ENCODE measurements at regions not wholly inside any gene's neighbourhood (a gene's known extent, or its start where the extent isn't known, plus 50 kb on each side); places are given as distances from the start of the nearest gene placed in this dataset.
"Not testable (repeated sequence)": the region's sequence is repeated elsewhere in the genome, so short reads cannot be mapped to it uniquely, and the experiment has no call there.

DNA sequence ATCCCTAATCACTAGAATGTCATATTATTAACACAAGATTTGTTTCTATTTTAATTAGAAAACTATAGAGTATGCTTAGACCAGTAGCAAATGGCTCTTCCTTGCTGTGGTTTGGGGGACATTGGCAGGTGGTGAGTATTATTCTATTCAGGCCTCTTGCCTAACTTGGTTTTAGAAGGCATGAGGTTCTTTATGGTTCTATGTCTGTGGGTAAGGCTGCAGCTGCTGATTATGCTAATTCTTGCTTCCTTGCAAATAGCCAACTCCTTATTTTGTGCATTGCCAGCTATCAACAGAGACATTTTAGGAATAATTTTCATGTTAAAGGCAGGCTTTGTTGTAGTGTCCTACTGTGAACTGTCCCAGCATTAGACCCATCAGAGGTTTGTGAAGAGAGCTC lies 1344.9 kb downstream of the UQCRFS1 start:
- no peak for DNase-seq (ENCODE audit: low spot score)

GRCh38 chr19:27865927-27866777 lies 1346.8 kb downstream of the UQCRFS1 start:
- no peak for DNase-seq (ENCODE audit: low spot score)

GRCh38 chr19:27861411-27861975 lies 1351.5 kb downstream of the UQCRFS1 start:
- DNase-seq (ENCODE audit: low spot score), result no peak

DNA sequence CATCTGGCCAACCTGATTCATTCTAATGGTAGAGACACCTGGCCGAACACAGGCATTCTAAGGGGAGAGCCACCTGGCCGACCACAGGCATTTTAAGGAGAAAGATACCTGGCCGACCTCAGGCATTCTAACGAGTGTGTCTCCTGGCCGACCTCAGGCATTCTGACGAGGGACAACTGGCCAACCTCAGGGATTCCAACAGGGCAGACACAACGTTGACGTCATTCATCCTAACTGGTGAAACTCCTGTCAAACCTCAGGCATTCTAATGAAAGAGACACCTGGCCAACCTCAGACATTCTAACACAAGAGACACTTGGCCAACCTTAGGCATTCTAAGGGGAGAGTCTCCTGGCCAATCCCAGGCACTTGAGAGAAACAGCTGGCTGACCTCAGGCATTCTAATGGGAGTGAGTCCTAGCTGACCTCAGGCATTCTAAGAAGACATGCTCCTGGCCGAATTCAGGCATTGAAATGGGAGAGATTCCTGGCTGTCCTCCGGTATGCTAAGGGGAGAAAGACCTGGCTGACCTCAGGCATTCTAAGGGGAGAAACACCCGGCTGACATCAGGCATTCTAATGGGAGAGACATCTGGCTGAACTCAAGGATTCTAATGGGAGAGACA lies 1352.5 kb downstream of the UQCRFS1 start:
- no peak for DNase-seq (ENCODE audit: low spot score)

DNA sequence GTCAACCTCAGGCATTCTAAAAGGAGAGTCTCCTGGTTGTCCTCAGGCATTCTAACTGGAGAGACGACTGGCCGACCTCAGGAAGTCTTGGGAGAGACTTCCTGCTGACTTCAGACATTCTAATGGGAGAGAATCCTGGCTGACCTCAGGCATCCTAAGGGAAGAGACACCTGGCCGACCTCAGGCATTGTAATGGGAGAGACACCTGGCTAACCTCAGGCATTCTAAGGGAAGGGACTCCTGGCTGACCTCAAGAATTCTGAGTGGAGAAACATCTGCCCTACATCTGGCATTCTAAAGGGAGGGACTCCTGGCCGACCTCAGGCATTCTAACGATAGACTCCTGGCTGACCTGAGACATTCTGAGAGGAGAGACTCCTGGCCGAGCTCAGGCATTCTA lies 1353.3 kb downstream of the UQCRFS1 start:
- DNase-seq (ENCODE audit: low spot score), result no peak

GRCh38 chr19:27858981-27859581 lies 1353.9 kb downstream of the UQCRFS1 start:
- no peak for DNase-seq (ENCODE audit: low spot score)

GRCh38 chr19:27852931-27853330 lies 1360.0 kb downstream of the UQCRFS1 start:
- DNase-seq (ENCODE audit: low spot score), result not testable (repeated sequence)

- no peak for DNase-seq (ENCODE audit: low spot score)
These were observed 1361.3 kb downstream of the UQCRFS1 start for GRCh38 chr19:27851543-27852060.

- no peak for DNase-seq (ENCODE audit: low spot score)
These were observed 1361.9 kb downstream of the UQCRFS1 start for GRCh38 chr19:27851002-27851481.

DNA sequence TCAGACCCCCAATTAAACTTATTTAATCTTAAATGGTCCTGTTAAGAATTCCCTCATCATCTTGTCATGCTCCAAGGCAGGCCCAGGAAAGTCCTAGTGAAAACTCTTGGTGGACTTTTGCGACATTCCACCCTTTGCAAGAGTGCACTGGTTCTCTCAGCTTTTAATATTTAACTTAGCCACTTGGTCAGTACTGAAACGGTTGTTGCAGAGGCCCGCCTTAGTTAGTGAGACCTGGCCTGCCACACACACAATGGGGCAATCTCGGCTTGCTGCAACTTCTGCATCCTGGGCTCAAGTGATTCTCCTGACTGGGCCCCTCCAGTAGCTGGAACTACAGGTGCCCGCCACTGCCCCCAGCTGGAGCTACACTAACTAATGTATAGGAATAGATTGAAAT lies 1366.0 kb downstream of the UQCRFS1 start:
- DNase-seq (ENCODE audit: low spot score), result no peak

GRCh38 chr19:27844261-27844660 lies 1368.7 kb downstream of the UQCRFS1 start:
- no peak for DNase-seq (ENCODE audit: low spot score)

DNA sequence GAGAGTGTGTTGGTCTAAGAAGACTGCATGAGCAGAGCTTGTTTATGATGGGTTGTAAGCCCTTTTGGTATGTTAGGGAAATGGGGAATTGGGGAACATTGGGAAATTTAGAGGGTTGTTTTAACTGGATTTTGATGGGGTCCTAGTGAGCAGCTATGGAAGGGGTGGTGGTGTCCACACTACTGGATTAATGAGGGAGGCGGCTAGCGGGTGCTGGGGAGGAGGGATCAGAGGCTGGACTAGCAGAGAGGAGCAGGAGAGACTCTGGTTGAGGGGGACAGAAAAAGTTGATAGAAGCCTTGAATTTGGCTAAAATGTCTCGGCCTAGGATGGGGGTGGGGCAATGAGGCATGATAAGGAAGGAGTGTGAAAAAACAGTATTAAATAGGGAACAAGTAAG lies 1369.1 kb downstream of the UQCRFS1 start:
- no peak for DNase-seq (ENCODE audit: low spot score)

DNA sequence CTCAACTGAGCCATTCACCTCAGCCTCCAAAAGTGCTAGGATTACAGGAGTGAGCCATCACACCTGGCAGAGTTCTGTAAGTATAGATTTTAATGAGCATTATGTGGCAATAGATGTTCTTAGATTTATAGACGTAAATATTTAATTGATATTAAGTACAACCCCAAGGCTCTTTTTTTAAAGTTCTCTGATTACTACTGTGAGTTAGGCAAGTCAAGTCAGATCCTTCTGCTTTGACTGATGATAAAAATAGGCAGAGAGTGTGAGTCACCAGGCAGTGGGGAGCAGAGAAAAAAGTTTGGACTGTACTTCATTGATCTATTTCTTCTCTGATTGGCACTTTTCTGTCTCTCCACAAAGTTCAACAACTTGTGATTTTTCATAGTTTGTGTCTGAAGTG lies 1379.9 kb downstream of the UQCRFS1 start:
- DNase-seq (ENCODE audit: low spot score), result no peak

GRCh38 chr19:27828829-27829228 lies 1384.1 kb downstream of the UQCRFS1 start:
- DNase-seq (ENCODE audit: low spot score), result no peak

GRCh38 chr19:27824108-27824507 lies 1388.8 kb downstream of the UQCRFS1 start:
- no peak for DNase-seq (ENCODE audit: low spot score)

DNA sequence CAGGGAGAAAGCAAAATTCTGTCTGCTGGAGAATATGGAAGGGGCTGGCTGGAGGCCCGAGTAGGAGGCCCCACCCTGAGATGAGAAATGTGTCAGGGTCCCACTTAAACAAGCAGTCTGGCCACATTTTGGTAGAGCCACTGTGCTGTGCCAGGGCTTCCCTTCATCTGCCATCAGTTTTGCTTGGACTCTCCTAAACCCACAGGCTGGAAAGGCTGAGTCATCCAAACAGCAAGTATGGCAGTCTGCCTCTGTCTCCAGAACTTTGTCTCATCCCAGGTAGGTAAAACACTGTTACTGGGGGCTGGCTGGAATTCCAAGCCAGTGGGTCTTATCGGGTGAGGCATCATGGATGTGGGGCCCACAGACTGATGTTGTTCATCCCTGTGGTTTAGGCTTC lies 1390.6 kb downstream of the UQCRFS1 start:
- DNase-seq (ENCODE audit: low spot score), result no peak

- no peak for DNase-seq (ENCODE audit: low spot score)
These were observed 1391.4 kb downstream of the UQCRFS1 start for GRCh38 chr19:27821418-27822018.

DNA sequence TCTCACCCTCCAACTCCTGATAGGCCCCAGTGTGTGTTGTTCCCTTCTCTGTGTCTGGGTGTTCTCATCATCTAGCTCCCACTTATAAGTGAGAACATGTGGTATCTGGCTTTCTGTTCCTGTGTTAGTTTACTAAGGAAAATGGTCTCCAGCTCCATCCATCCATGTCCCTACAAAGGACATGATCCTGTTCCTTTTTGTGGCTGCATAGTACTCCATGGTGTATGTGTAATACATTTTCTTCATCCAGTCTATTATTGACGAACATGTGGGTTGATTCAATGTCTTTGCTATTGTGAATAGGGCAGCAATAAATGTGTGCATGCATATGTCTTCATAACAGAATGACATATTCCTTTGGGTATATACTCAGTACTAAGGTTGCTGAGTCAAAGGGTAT lies 1397.0 kb downstream of the UQCRFS1 start:
- DNase-seq (ENCODE audit: low spot score), result no peak

DNA sequence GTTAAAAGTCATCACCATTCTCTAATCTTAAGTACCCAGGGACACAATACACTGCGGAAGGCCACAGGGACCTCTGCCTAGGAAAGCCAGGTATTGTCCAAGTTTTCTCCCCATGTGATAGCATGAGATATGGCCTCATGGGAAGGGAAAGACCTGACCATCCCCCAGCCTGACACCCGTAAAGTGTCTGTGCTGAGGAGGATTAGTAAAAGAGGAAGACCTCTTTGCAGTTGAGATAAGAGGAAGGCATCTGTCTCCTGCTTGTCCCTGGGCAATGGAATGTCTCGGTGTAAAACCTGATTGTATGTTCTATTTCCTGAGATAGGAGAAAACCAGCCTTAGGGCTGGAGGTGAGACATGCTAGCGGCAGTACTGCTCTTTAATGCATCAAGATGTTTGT lies 1398.1 kb downstream of the UQCRFS1 start:
- DNase-seq (ENCODE audit: low spot score), result not testable (repeated sequence)

GRCh38 chr19:27814274-27814673 lies 1398.7 kb downstream of the UQCRFS1 start:
- DNase-seq (ENCODE audit: low spot score), result not testable (repeated sequence)

- no peak for DNase-seq (ENCODE audit: low spot score)
These were observed 1406.4 kb downstream of the UQCRFS1 start for GRCh38 chr19:27806471-27807070.
